BE2C (cell line): ENCODE measurements at regions not wholly inside any gene's neighbourhood (a gene's known extent, or its start where the extent isn't known, plus 50 kb on each side); places are given as distances from the start of the nearest gene placed in this dataset.

ENCODE experiments used
- DNase-seq: peaks from one replicate; pipeline ENCODE4 v3.0.0-alpha.2; 2020
- H3K27me3 ChIP-seq: fragments of 250-450 bp; sonication (Bioruptor Pico); 2 replicates; pipeline ENCODE4 v1.5.1; 2020; ENCODE audit warnings: mild to moderate bottlenecking
- H3K36me3 ChIP-seq: fragments of 250-450 bp; sonication (Bioruptor Pico); 2 replicates; pipeline ENCODE4 v1.5.1; 2020; ENCODE audit warnings: mild to moderate bottlenecking
- H3K4me1 ChIP-seq: fragments of 250-450 bp; sonication (Bioruptor Pico); 2 replicates; pipeline ENCODE4 v1.5.1; 2020
- H3K4me3 ChIP-seq: 2 replicates; pipeline ENCODE4 v1.5.1; 2011; ENCODE audit warnings: low read depth, low read length
- H3K9me3 ChIP-seq: fragments of 250-450 bp; sonication (Bioruptor Pico); 2 replicates; pipeline ENCODE4 v1.5.1; 2020
- TF ChIP-seq, protein P1 (sequence below): IDR thresholded peaks from 2 replicates; pipeline ENCODE4 v1.5.1; 2012; ENCODE audit warnings: mild to moderate bottlenecking, low read depth, low read length

DNA sequence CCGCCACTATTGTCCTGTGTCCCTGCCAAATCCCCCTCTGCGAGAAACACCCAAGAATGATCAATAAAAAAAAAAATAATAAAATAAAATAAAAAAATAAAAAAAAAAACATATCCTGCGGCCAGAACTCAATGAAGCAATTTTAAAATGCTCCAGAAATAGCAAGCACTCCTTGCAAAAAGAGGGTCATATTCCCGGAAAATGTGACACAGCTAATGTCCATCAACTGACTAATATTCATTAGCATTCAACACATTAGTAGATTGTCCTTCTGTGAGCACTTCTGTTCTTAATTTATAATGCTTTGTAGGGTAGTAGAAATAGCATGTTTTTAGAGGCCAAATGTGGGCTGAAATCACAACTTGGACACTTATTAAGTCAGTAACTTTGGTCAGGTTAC is 252.3 kb upstream of the SESN3 start:
- no peak for DNase-seq
- H3K27me3 ChIP-seq: no peaks in the 10 kb centered on the region
- no peaks in the 10 kb centered on the region; the same call in 1 of the 2 replicates for H3K9me3 ChIP-seq
- H3K36me3 ChIP-seq: no peaks in the 10 kb centered on the region
- TF ChIP-seq, protein P1, sequence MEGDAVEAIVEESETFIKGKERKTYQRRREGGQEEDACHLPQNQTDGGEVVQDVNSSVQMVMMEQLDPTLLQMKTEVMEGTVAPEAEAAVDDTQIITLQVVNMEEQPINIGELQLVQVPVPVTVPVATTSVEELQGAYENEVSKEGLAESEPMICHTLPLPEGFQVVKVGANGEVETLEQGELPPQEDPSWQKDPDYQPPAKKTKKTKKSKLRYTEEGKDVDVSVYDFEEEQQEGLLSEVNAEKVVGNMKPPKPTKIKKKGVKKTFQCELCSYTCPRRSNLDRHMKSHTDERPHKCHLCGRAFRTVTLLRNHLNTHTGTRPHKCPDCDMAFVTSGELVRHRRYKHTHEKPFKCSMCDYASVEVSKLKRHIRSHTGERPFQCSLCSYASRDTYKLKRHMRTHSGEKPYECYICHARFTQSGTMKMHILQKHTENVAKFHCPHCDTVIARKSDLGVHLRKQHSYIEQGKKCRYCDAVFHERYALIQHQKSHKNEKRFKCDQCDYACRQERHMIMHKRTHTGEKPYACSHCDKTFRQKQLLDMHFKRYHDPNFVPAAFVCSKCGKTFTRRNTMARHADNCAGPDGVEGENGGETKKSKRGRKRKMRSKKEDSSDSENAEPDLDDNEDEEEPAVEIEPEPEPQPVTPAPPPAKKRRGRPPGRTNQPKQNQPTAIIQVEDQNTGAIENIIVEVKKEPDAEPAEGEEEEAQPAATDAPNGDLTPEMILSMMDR: no peak
- H3K4me1 ChIP-seq: peaks cover 9% of the 10 kb centered on the region
- no peak overlapping the region for H3K4me3 ChIP-seq

DNA sequence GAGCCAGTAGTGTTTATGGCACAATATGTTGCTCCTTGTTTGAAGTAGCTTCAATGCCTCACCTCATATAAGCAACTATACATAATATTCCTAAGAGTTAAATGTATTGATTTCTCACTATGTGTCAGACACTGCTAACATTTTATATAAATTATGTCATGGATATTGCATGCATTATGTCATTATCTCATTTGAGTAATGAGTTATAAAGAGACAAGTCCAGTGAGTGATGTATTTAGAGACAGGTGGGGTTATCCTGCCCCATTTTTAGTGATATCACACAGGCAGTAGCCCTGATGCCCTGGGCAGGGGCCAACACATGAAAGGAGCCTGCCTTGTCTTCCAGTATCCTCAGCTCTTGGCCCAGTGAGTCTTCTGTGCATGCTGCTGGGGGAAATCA is 247.0 kb upstream of the SESN3 start:
- Histone ChIP-seq H3K4me1 (no peaks in the 10 kb centered on the region), H3K9me3 (no peaks in the 10 kb centered on the region), H3K36me3 (no peaks in the 10 kb centered on the region), H3K27me3 (no peaks in the 10 kb centered on the region), H3K4me3 (no peak overlapping the region)
- TF ChIP-seq, protein P1: no peak
- no peak for DNase-seq

DNA sequence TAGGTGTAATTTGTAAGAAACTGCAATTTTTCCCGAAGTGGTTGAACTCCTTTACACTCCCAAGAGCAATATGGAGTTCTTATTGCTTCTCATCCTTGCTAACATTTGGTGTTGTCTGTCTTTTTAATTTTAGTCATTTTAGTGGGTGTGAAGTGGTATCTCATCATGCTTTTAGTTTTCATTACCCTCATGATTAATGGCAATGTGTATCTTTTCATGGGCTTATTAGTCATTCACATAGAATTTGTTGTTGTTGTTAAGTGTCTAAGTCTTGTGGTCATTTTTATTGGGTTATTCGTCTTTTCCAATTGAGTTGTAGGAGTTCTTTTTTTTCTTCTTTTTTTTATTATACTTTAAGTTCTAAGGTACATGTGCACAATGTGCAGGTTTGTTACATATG is 238.3 kb upstream of the SESN3 start:
- no peaks in the 10 kb centered on the region for H3K27me3 ChIP-seq
- H3K36me3 ChIP-seq: no peaks in the 10 kb centered on the region
- H3K4me3 ChIP-seq: no peak overlapping the region
- H3K9me3 ChIP-seq: no peaks in the 10 kb centered on the region
- no peak for DNase-seq
- TF ChIP-seq, protein P1: no peak
- H3K4me1 ChIP-seq: peaks cover 11% of the 10 kb centered on the region

DNA sequence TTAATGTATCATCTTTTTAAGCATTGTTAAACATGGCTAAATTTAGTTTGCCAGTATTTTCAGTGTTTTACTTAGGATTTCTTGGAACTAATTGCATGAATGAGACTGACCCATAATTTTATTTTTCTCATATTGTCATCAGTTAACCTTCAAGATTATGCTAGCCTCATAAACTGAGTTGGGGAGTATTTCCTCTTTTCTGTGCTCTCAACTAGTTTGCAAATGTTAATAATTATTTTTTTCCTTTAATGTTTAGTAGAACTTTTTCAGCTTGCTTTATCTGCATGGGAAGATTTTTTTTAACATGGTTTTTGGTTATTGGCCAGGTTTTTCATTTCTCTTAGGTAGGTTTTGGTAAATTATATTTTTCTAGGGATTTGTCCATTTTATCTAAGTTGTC is 235.4 kb upstream of the SESN3 start:
- Histone ChIP-seq H3K36me3 (no peaks in the 10 kb centered on the region), H3K9me3 (no peaks in the 10 kb centered on the region), H3K4me1 (peaks cover 11% of the 10 kb centered on the region), H3K27me3 (no peaks in the 10 kb centered on the region), H3K4me3 (no peak overlapping the region)
- no peak for DNase-seq
- TF ChIP-seq, protein P1: no peak

DNA sequence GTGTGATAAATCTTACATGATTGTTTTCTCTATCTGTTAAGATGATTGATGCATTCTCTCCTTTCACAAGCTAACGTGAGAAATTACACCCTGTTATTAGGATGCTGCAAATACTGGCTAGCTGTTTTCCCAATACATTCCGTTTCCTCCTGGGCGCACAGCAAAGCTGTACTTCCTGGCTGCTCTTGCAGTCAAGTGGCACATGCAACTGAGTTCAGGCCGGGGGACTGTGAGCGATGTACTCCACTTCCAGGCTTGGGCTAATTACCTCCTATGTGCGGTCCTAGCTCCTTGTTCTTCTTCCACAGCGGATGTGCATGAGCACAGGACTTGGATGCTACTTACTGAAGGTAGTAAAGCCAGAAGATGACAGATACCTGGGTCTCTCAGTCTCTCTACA is 234.9 kb upstream of the SESN3 start:
- no peaks in the 10 kb centered on the region for H3K27me3 ChIP-seq
- H3K4me3 ChIP-seq: no peak overlapping the region
- TF ChIP-seq, protein P1: no peak
- no peak for DNase-seq
- no peaks in the 10 kb centered on the region for H3K36me3 ChIP-seq
- H3K9me3 ChIP-seq: 0 out of 2 replicates have a peak, but pooled peaks cover 2% of the 10 kb centered on the region
- peaks cover 11% of the 10 kb centered on the region for H3K4me1 ChIP-seq

DNA sequence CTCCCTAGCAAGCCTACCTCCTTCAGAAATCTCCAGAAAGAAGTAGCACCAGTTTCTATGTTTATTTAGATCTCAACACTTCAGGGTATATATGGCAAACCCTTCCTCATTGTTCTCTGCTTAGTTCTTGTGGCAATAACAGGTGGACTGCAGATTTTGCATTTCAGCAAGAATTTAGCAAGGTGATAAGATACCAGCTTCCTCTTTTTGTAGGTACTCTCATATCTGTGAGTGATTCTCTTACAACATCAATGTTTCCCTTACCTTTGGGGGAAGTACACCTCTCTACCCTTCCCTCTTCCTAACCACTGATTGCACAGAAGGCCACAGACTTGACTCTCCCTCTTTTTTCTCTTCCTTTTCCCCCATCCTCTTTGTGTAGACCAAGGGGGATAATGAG is 230.9 kb upstream of the SESN3 start:
- TF ChIP-seq, protein P1: no peak
- Histone ChIP-seq H3K27me3 (no peaks in the 10 kb centered on the region), H3K9me3 (0 out of 2 replicates have a peak, but pooled peaks cover 5% of the 10 kb centered on the region), H3K4me3 (no peak overlapping the region), H3K4me1 (peaks cover 32% of the 10 kb centered on the region), H3K36me3 (no peaks in the 10 kb centered on the region)
- no peak for DNase-seq
